ENCODE measurements at regions not wholly inside any gene's neighbourhood (a gene's known extent, or its start where the extent isn't known, plus 50 kb on each side); places are given as distances from the start of the nearest gene placed in this dataset.

GRCh38 chr7:106167439-106168136, 55.5 kb upstream of the SYPL1 start:
- no peak for DNase-seq
- H3K4me3 ChIP-seq (ENCODE audit: low read length), result no peak overlapping the region
- no peaks in the 10 kb centered on the region for H3K4me1 Mint-ChIP-seq
- no peaks in the 10 kb centered on the region for H3K36me3 ChIP-seq (ENCODE audit: control insufficient read depth, insufficient read depth, low read length)
- H3K4me3 Mint-ChIP-seq, result no peak overlapping the region
- no peaks in the 10 kb centered on the region for H3K27me3 ChIP-seq (ENCODE audit: control insufficient read depth, insufficient read depth, low read length)
- peaks cover 0 to 12% of the 10 kb centered on the region in 2 donors for H3K27me3 Mint-ChIP-seq (ENCODE audit: low read depth in 2 of 2)
- H3K9me3 ChIP-seq (ENCODE audit: control insufficient read depth, insufficient read depth, low read length), result peaks cover 7% of the 10 kb centered on the region
- H3K4me1 ChIP-seq (ENCODE audit: control insufficient read depth, insufficient read depth, low read length), result no peaks in the 10 kb centered on the region
- no peak for TF ChIP-seq CTCF (IDR thresholded peaks at IDR 0.05)
- no peaks in the 10 kb centered on the region for H3K9me3 Mint-ChIP-seq
- intact Hi-C loops (cut with micrococcal nuclease), result no loop called here
- no peaks in the 10 kb centered on the region for H3K36me3 Mint-ChIP-seq
- H3K27ac Mint-ChIP-seq, result no peak overlapping the region
- no peak for ATAC-seq
- H3K27ac ChIP-seq (ENCODE audit: low read length), result no peak overlapping the region
- WGBS (ENCODE audit: insufficient coverage), result 89% methylated on average over 3 of the region's 4 CpGs

- no peaks in the 10 kb centered on the region for H3K36me3 ChIP-seq (ENCODE audit: control insufficient read depth, insufficient read depth, low read length)
- no peak overlapping the region for H3K4me3 Mint-ChIP-seq
- H3K27me3 ChIP-seq (ENCODE audit: control insufficient read depth, insufficient read depth, low read length), result no peaks in the 10 kb centered on the region
- 92% methylated on average over 5 of the region's 7 CpGs for WGBS (ENCODE audit: insufficient coverage)
- no peaks in the 10 kb centered on the region for H3K9me3 Mint-ChIP-seq
- peak in 1 of 2 donors; percentile 75 for DNase-seq
- no peak overlapping the region for H3K4me3 ChIP-seq (ENCODE audit: low read length)
- no peak overlapping the region for H3K27ac ChIP-seq (ENCODE audit: low read length)
- H3K36me3 Mint-ChIP-seq, result no peaks in the 10 kb centered on the region
- intact Hi-C loops (cut with micrococcal nuclease), result no loop called here
- peak in 2 of 3 donors; percentile 55 to 68 for ATAC-seq
- no peaks in the 10 kb centered on the region for H3K4me1 ChIP-seq (ENCODE audit: control insufficient read depth, insufficient read depth, low read length)
- peaks cover 7% of the 10 kb centered on the region for H3K9me3 ChIP-seq (ENCODE audit: control insufficient read depth, insufficient read depth, low read length)
- no peaks in the 10 kb centered on the region for H3K4me1 Mint-ChIP-seq
- no peak overlapping the region for H3K27ac Mint-ChIP-seq
- TF ChIP-seq CTCF (IDR thresholded peaks at IDR 0.05), result peak; percentile 88
- H3K27me3 Mint-ChIP-seq (ENCODE audit: low read depth in 2 of 2), result peaks cover under 1 to 12% of the 10 kb centered on the region in 2 donors
These were observed 54.7 kb upstream of the SYPL1 start for GRCh38 chr7:106166651-106167342.

GRCh38 chr7:106165337-106165736, 53.2 kb upstream of the SYPL1 start:
- intact Hi-C loops (cut with micrococcal nuclease), result no loop called here
- no peak for DNase-seq
- no peaks in the 10 kb centered on the region for H3K4me1 Mint-ChIP-seq
- H3K27me3 ChIP-seq (ENCODE audit: control insufficient read depth, insufficient read depth, low read length), result no peaks in the 10 kb centered on the region
- H3K27ac ChIP-seq (ENCODE audit: low read length), result no peak overlapping the region
- WGBS (ENCODE audit: insufficient coverage), result 68% methylated on average over 2 of the region's 2 CpGs
- H3K9me3 Mint-ChIP-seq, result no peaks in the 10 kb centered on the region
- H3K4me1 ChIP-seq (ENCODE audit: control insufficient read depth, insufficient read depth, low read length), result no peaks in the 10 kb centered on the region
- no peak for TF ChIP-seq CTCF (IDR thresholded peaks at IDR 0.05)
- no peaks in the 10 kb centered on the region for H3K36me3 Mint-ChIP-seq
- H3K27me3 Mint-ChIP-seq (ENCODE audit: low read depth in 2 of 2), result peaks cover 14 to 15% of the 10 kb centered on the region in 2 donors
- ATAC-seq, result no peak
- H3K27ac Mint-ChIP-seq, result no peak overlapping the region
- no peaks in the 10 kb centered on the region for H3K36me3 ChIP-seq (ENCODE audit: control insufficient read depth, insufficient read depth, low read length)
- H3K4me3 Mint-ChIP-seq, result no peak overlapping the region
- H3K9me3 ChIP-seq (ENCODE audit: control insufficient read depth, insufficient read depth, low read length), result peaks cover 7% of the 10 kb centered on the region
- H3K4me3 ChIP-seq (ENCODE audit: low read length), result no peak overlapping the region
